NT2/D1 (cell line): ENCODE measurements at regions not wholly inside any gene's neighbourhood (a gene's known extent, or its start where the extent isn't known, plus 50 kb on each side); places are given as distances from the start of the nearest gene placed in this dataset.

Experiments
- YY1 ChIP-seq: IDR thresholded peaks from 2 replicates; pipeline ENCODE4 v1.6.1; 2011; ENCODE audit not compliant: insufficient read length, insufficient read depth
- ZNF274 ChIP-seq: IDR thresholded peaks from 2 replicates; pipeline ENCODE4 v1.6.1; 2011; ENCODE audit warnings: mild to moderate bottlenecking, low read depth, low read length

GRCh38 chr16:8155275-8155674 lies 435.0 kb downstream of the TMEM114 start:
- no peak for TF ChIP-seq ZNF274
- no peak for TF ChIP-seq YY1
